Activated CD8-positive, alpha-beta T cell treated with anti-CD3 and anti-CD28 coated beads for 36 hours (primary cell): ENCODE measurements at regions not wholly inside any gene's neighbourhood (a gene's known extent, or its start where the extent isn't known, plus 50 kb on each side); places are given as distances from the start of the nearest gene placed in this dataset.

Experiments
- ATAC-seq: fragments of 200-7000 bp; cut with Tn5 transposase; one replicate; pipeline ENCODE4 v1.10.0; 2021; ENCODE audit warnings: mild to moderate bottlenecking, moderate library complexity
- CTCF ChIA-PET: fragments of 350-600 bp; sonication (Branson Sonifier 250); formaldehyde crosslinking; loops from one replicate; lab custom pipeline; 2021; ENCODE audit warnings: antibody characterized with exemption; lab: Charles Lee
- POLR2A ChIA-PET: fragments of 350-600 bp; sonication (Branson Sonifier 250); formaldehyde crosslinking; loops from one replicate; lab custom pipeline; 2021; ENCODE audit warnings: antibody characterized with exemption; lab: Charles Lee
- DNase-seq: peaks from one replicate; pipeline ENCODE4 v3.0.0-alpha.2; 2020
- H3K27ac Mint-ChIP-seq: one replicate; pipeline ENCODE4 v1.8.0; 2021; ENCODE audit warnings: mild to moderate bottlenecking, mixed read lengths
- H3K27me3 Mint-ChIP-seq: one replicate; pipeline ENCODE4 v1.8.0; 2021; ENCODE audit warnings: mixed read lengths
- H3K36me3 Mint-ChIP-seq: one replicate; pipeline ENCODE4 v1.8.0; 2021; ENCODE audit warnings: low read depth, mixed read lengths
- H3K4me1 Mint-ChIP-seq: one replicate; pipeline ENCODE4 v1.8.0; 2021; ENCODE audit warnings: low read depth, mixed read lengths
- H3K4me3 Mint-ChIP-seq: one replicate; pipeline ENCODE4 v1.8.0; 2021; ENCODE audit warnings: mild to moderate bottlenecking, moderate library complexity, mixed read lengths
- H3K9me3 Mint-ChIP-seq: one replicate; pipeline ENCODE4 v1.8.0; 2021; ENCODE audit warnings: mixed read lengths
- CTCF ChIP-seq: fragments of 200-600 bp; IDR thresholded peaks from one replicate; pipeline ENCODE4 v1.8.0; 2022; ENCODE audit warnings: antibody characterized with exemption, mild to moderate bottlenecking
- intact Hi-C: fragments of 100-400 bp; cut with micrococcal nuclease; formaldehyde crosslinking; loops from one replicate; pipeline ENCODE4 v1.10.0; 2022

- Mint-ChIP-seq H3K9me3 (no peaks in the 10 kb centered on the region), H3K4me1 (no peaks in the 10 kb centered on the region), H3K36me3 (no peaks in the 10 kb centered on the region), H3K27me3 (no peaks in the 10 kb centered on the region), H3K27ac (no peak overlapping the region), H3K4me3 (no peak overlapping the region)
- ChIA-PET CTCF (no interaction called here), POLR2A (no interaction called here)
- ATAC-seq (no peak), DNase-seq (no peak)
- no peak for TF ChIP-seq CTCF
- intact Hi-C loops, result no loop called here
Observed at GRCh38 chr9:82923092-82923911, 139.6 kb downstream of the RASEF start.

GRCh38 chr9:82923912-82924605 is 138.9 kb downstream of the RASEF start:
- POLR2A ChIA-PET, result no interaction called here
- no peak for TF ChIP-seq CTCF
- Mint-ChIP-seq H3K4me3 (no peak overlapping the region), H3K27me3 (no peaks in the 10 kb centered on the region), H3K9me3 (no peaks in the 10 kb centered on the region), H3K27ac (no peak overlapping the region), H3K36me3 (no peaks in the 10 kb centered on the region), H3K4me1 (no peaks in the 10 kb centered on the region)
- intact Hi-C loops, result no loop called here
- DNase-seq, result no peak
- ATAC-seq, result no peak
- CTCF ChIA-PET, result no interaction called here
